ENCODE measurements at regions not wholly inside any gene's neighbourhood (a gene's known extent, or its start where the extent isn't known, plus 50 kb on each side); places are given as distances from the start of the nearest gene placed in this dataset.

DNA sequence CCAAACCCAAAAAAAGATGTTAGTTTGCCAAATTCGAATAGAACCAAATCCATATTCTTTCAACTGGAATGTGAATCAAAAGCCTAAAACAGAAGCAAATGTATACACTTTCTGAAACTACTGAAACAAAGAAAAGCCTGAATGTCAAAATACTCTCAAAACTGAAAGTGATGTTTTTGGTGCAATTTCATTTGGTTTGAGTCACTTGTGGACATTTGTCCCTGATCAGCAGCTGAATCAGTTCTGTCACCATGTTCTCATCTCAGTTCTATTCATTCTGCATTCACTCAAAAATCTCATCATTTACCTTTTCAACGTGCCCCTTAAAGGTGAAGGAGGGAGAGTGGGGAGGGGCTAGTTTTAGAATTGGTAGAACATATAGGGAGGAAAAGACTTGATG is 266.8 kb downstream of the ABHD5 start:
- DNase-seq: no peak

DNA sequence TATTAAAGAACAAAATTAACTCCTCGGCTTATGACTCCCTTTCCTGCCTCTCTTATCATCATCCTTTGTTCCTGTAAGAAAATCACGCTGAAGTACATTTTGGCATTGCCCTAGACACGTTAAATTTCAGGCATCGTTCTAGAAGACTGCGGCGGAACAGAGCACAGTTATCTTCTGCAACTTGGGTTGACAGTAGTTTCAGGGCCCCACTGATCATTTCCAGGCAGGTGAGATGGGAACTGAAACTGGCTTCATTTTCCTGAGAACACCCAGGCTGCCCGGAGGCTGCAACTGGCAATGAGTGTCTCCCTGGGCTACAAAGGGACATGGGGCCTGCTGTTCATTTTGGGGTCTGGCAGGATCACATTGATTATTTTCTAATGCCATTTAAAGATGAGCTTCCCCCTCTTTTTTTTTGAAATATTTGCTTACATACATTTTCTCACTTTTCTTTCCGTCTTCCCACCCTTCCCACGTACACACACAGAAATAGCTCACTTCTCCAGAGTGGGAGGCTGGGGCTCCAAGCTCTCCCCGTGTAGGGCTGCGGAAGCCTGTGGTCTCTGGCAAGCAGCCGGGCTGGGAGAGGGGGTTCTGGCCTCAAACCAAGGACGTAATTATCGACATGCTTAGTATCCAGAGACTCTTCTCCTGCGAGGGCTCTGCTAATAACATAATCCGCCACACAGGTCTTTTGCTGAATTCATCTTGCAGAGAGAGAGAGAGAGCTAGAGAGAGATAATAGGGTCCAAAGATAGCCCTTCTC is 267.4 kb downstream of the ABHD5 start:
- DNase-seq: no peak

DNA sequence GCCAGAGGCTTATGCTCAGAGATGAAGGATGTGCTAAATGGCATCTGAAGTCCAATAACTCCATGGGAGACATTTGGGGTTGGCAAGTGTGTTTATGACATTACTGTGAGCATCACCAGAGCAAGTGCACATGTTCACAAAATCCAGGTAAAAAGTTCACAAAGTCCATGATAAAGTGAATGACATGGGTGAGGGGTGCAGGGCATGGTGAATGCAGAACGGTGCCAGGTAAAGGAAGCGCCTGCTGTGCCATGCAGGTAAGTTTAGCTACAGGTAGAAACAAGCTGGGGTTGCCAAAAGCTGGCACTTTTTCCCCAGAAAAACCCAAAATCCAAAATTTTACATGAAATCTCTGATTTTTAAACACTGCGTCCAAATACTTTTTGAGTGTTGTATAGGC is 268.2 kb downstream of the ABHD5 start:
- DNase-seq: no peak

DNA sequence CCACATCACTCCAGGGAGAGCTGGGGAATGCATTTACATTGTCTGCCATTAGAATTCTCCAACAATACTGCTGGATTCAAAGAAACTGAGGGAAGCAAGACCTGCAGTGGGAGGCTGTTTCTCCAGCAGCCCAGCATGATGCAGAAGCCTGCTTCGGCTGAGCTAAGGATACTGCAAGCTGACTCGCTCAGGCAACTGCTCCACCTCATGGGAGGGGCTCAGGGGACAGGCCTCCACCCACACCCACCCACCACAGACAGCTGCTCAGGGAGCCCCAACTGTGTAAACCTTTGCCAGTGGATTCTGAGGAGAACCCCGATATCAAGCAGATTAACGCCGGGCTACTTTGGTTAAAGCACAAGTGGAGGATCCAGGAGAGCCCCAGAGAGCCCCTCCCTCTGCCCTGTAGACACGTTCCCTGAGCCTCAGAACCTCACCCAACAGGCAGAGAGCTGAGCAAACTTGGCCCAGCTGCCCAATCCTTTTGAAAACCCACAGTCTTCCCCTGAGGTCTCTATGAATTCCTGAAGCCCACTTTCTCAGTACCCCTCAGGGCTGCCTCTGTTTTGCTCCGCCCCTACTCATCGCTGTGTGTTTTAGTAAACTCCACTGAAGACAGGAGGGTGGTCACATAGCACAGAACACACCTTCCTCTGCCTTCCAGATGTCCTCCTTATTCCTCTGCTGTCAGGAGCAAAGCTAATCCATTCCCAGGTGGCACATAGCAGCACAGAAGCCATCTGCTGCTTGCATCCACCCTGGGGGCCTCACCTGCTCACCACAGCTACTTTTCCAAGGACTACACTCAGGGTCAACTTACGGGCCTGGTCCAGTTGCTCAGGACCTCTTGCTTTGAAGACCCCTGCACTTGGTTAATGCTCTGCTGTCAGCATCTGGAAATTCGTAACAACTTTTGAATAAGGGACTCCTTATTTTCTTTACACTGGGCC is 269.0 kb downstream of the ABHD5 start:
- DNase-seq: no peak

DNA sequence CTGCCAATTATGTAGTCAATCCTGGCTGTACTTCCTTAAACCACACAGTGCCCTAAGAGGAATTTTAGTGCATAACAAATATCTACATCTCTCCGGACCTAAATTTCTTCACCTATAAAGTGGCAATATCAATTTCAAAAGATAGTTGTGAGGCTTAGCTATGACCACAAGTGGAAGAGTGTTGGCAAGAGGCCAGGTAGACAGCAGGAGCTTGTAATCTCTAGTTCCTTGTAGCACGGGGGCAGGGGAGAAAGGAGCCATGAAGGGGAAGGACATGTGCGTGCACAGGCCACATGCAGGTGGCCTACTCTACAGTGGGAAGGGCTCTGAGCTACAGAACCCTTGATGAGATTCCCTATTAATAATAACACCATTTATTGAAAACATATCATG is 269.7 kb downstream of the ABHD5 start:
- DNase-seq: no peak

DNA sequence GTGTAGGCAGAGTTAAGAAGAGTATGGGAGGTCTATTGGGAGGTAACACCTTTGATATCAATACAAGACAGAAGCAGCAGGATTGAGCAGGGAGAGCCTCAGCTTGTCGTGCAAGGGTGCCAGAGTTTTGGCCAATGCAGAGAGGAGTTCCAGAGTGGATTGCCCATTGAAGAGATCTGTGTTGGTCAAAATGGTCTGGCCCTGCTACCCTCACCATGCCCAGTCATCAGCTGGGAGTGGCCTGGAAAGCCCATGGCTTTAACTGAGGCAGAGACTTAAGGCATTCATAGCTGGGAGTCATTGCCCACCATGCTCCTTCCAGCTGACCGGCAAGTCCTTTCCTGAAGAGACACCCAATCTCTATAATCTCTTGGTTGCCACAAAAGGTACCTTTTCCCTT is 271.3 kb downstream of the ABHD5 start:
- DNase-seq: no peak

DNA sequence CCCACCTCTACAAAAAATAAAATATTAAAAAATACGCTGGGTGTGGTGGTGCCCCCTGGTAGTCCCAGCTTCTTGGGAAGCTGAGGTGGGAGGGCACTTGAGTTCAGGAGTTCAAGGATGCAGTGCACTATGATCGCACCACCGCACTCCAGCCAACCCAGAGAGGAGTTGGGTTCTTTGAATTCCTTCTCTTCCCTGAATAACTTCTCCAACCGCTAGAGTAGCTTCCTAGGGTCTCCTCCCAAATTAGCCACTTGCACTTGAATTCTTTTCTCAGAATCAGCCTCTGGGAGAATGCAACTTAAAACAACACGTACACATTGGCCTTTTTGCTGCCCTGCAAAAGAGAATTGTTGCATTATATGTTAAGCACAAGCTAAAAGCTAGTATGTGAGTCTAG is 272.5 kb downstream of the ABHD5 start:
- DNase-seq: no peak

DNA sequence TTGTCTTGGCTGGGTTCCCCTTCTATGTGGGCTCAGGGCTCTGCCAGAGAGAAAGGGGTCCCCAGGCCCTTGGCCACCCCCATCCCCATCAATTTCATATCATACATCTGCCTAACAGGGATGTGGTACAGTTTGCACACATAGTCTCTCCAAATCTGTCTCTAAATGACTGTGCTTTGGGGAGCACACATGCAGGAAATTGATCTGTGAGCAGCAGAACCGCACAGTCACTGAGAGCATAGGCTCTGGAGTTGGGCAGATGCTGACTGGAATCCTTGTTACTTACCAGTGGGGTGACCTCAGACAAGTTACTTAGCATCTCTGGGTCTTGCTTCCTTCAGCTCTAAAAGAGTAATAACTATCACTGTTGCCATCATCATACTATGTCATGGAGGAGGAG is 273.9 kb downstream of the ABHD5 start:
- DNase-seq: no peak

DNA sequence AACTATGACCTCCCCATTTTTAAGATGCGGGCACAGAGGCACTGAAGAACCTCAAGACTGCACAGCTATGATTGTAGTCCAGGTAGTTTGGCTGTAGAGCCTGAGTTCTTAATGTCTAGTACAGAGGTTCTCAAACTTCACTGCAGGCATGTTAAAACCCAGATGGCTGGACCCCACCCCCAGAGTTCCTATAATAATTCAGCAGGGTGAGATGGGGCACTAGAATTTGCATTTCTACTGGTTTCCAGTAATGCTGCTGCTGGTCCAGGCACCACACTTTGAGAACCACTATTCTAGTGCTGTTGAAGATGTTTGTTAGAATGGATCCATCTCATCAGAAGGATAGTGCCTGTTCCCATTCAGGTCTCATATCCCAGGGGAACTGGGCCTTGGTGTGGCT is 274.9 kb downstream of the ABHD5 start:
- DNase-seq: no peak

DNA sequence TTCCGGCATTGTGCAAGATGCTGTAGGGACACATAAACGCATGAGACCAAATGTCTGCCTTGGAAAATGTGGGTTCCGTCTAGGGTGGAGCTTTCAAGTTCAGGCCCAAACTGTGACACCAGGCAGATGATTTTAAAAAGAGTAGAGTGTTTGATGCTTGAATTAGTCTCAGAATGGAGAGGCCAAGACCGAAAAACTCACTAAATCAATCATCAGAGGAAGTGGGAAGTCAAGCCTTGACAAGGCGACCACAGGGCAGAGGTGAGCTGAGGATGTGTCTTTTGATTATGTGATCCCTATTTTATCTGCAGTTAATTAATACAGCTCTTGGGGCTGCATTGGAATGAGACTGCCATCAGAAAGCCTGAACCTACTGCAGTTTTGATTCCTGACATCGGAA is 275.4 kb downstream of the ABHD5 start:
- no peak for DNase-seq

DNA sequence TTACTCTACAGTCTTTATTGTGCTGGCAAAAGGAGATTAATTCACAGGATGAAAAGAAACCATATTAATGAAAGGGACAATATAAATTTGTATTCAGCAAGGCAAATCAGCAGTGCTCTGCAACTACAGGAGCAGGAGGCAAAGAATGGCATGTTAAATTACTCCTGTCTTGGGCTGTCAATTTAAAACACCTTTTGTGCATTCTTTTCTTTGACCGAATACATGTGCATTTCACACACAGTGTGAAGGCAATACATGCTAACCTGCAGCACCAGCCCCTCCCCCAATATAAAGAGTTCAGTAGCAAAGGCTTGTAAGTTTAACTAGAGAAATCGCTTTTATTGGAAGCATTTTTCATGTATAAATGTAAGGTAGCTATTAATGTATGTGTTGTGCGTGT is 275.2 kb upstream of the TOPAZ1 start:
- DNase-seq: no peak

DNA sequence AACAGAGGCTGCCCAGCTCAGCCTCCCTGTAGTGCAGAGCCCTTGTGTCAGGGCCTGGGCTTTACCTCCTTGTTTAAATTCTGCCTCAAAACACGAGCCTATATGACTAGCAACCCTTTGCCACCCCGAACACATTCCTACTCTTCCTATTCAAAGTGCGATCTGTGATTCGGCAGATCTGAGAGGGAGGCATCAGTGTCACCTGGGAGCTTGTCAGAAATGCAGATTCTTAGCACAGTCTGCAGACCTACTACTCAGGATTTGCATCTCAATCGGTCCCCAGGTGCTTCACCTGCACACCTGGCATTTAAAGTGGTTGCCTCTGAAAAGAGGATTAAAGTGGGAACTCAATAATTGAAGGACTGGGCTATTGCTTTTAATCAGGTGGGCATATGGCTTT is 273.2 kb upstream of the TOPAZ1 start:
- no peak for DNase-seq

DNA sequence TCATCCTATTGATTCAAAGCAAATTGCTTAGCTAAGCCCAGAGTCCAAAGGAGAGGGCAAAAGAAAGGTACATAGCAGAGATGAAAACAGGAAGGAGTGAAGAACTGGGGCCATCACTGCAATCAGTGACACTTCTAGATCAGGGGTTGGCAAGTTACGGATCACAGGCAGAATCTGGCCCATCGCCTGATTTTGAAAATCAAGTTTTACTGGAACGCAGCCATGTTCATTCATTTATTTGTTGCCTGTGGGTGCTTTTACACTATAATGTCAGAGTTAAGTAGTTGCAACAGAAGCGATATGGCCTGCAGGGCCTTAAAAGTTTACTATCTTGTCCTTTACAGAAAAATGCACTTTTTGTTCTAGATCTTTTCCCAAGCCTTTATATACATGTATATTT is 271.7 kb upstream of the TOPAZ1 start:
- DNase-seq: no peak

DNA sequence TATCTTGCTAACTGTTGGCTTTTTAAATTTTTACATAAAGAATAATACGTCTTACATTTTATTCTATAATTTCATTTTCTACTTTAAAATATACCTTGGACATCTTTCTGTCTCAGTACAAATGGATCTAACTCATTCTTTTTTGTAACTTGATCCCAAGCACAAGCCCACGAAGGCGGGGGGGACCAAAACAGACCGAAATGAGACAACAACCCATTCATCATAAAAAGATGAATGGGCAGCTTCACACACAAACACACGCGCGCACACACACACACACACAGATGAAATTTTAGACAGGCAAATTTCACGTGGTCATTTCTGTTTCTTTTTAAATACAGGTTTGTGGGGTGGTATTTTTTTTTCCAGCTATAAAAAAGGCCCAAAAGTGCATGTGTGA is 271.3 kb upstream of the TOPAZ1 start:
- no peak for DNase-seq

DNA sequence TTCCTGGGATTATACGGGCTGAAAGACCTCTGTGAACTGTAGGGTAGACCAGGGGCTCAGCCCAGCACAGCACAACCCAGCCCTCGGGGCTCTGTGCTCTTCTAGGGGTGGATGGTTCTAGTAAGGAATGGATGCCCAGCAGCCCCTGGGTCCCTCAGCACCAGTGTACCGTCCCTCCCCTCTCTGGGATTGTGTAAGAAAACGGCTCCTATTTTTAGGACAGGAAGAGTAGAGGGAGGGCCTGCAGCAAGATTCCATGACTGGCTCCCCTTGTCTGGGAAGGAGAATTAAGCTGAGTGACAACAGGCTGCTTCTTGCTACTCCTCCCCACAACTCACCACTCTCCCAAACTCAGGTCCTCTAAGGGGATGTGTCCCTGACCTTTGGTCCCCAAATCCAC is 270.8 kb upstream of the TOPAZ1 start:
- DNase-seq: no peak

DNA sequence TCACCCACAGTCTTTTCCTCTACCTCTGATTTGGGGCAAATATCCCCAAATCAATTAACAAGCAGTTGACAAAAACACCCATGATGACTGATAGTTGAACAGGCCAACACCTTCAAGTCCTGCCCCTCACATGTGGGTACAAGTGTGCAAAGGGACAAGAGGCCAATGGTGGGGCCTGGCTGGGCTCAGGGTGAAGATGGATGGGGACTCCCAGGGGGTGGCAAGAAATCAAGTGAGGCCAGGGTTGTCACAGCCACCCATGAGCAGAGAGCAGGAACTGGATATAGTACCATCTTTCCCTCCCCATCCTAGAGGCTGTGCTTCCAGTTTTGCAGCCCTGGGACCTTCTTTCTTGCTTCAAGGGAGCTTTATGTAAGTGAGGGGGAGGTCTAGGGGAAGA is 270.2 kb upstream of the TOPAZ1 start:
- no peak for DNase-seq

DNA sequence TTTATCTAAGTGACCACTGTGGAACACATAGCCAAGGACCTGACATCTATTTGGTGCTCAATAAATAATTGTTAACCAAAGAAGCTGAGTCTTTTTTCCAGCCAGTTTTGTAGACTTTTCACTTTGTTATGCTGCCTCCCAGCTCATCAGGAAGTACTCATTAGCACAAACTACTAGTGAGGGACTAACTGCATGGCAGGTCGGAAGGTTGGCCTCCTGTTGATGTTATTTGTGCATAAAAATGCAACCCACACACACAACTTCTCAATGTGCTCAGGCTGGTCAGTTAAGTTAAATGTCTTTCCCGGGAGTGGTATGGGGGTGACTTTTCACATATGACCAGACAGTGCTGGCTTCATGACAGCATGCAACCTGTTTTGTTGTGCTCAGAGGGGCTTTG is 263.0 kb upstream of the TOPAZ1 start:
- no peak for DNase-seq

DNA sequence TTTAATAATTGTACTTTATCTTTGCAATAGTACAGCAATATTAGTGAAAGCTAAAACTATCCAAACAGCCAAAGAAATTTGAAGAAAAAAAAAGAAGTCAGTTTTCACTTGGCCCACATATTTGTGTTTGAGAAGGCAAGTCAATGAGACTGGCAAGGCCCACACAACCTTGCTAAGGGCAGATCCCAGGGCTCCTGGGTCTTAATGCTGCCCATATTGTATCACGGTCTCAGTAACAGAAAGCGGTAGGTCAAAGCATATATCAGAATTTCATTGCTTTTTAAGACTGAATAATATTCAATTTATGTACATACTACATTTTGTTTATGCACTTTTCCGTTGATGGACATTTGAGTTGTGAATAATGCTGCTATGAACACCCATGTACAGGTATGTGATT is 262.0 kb upstream of the TOPAZ1 start:
- DNase-seq: no peak

DNA sequence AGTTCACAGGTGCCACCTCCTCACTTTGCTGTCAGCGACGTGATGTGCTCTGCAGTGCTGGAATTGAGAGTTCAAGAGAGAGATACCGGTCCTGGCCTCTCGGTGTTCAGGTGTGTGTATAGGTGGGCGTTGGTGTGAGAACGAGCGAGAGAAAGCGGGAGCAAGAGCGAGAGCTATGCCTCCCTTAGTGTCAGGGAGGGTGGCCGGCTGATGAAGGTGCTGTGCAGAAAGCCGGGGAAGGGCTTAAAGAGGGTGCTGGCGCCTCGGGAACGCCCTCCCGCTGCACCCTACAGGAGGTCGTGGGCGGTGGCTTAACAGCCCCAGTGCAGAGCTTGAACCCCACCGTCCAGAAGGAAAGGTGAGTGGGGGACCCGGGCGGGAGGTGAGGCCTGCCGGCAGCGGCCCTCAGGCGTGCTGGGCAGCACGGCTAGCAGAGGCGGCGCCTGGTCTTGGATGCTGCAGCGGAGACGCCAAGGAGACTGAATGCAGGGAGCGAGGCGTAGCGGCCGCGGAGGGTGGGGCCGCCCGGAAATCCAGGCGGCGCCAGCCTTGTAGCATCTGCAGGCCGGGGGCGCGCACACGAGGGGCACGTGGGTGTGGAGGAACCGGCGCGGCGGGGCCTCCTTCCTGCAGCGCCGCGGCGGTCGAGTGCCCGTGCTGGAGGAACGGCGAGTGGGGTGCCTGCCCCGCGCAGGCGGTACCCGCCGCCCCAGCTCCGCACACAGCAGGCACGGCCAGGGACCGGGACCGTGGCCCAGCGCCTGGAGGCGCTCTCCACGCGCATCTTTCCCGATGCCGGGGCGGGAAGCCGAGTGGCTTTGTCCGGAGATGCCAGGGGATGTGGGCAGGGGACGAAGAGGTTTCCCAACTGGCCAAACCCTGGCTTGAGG is 246.8 kb upstream of the TOPAZ1 start:
- peak; percentile 30 for DNase-seq

DNA sequence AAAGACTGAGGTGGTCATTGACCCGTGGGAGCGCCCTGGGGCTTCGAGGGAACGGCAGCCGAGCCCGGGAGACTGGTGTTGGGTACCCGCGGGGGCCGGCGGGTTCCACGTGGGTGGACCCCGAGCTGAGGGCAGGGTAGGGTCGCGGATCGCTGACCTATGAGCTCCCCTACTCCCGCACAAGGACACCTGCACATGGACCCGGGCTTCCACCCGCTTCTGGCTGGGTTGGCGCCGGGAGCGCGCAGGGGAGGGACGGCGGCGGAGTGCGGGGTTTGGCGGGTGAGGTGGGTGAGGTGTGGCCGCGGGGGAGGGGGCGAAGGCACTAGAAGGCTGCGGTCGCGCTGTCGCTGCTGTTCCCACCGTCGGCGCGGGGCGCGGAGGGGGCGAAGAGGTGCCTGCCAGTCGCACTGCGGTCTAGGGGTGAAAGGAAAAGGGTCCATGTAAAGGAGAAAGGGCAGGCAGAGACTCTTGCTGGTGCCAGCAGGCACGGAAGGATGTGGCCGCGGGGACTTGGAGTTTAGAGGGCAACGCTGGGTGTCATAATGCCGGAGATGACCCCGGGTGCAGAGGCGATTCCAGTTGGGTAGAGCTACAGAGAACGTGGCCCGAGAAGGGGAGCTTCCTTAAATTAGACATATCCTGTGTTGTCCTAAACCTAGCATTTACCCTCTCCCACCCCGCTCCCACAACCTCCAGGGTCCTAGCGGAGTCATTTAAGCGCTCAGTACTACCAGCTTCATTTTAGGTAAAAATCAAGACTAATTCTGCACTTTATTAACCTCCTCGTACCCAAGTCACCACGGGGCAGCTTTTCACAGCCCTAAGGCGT is 245.9 kb upstream of the TOPAZ1 start:
- DNase-seq: peak; percentile 18

DNA sequence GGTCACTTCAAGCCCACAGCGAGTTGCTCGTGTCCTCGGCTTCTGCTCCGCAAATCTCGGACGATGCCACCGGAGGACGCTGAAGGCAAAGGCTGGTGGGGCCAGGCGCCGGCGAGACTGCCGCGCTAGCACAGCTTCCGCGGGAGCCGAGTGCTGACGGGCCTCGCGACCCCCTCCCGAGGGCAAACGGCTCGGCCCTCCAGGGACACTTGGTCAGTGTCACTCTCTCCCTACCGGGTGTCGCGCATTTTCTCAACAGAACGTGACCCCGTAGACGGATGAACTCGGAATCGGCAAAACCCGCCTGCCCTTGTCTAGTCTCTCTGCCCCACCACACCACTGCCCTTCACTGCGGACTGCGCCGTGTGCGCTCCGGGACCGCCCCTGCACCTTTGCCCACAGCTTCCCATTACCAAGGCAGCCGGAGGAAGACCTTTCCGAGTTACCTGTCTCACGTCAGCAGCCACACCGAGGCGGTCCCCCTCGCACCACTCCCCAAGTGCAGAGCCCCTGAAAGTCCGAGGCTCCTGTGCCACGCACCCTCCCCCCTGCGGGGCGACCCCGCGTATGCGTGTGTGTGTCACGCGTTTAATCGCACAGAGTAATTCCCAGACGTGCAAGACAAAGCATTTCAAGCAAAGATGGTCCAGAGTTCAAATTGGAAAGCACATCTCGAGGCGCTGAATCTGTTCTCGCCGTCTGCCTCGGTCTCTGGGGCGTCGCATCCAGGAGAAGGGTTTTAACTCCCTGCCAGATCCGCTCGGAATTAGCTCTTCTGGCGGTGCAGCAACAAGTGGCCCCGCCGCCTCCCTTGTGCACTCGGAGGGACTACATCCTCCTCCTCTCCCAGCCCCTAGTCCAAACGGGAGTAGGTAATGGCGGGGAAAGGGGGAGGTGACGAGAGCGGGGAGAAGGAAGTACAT is 245.0 kb upstream of the TOPAZ1 start:
- DNase-seq: peak; percentile 9
